ENCODE measurements at regions not wholly inside any gene's neighbourhood (a gene's known extent, or its start where the extent isn't known, plus 50 kb on each side); places are given as distances from the start of the nearest gene placed in this dataset.

DNA sequence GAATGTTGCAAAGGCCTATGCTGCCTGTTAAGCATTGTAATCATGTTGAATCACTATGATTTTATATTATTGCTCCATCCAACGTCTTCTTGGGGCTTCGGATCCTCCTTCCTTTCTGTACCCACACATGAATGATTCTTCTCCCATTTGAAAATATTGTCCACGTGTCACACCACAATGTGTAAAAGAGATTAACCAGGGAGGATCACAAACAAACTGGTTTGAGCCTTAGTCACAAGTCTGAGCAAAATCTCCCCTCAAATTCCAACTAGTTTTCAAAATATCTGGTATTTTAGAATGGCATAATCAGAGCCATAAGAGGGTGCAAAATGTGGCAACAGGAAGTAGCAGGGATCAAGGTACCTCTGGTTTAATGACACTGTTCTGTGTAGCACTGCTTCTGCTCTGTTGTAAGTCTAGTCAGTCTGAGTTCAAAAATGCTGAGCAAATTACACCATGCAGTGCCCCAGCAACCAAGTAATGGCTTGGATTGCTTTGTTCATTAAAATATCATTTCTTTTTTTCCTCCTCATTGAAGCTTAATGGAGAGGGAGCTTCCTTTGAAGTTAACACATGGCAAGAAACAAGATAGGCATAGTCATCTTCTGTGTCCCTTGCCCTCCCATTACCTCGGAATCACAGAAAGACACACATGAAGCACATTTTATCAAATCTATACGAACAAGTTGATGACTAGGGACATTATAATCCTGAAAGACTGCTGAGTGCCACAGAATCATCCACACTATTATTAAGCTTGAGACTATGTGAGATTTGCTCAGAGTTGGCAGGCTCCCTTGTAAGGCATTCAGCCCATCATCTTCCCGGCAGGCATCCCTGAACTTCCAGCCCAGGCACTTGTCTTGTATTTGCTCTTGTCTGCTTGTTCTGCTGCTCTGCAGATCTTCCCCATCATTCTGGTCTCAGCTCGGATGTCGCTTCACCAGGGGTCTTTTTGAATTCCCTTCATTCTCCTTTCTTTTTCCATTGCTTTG is 102.0 kb upstream of the PRLR start:
- no peak for TF ChIP-seq GATA2 (IDR thresholded peaks at IDR 0.05; ENCODE audit: low read depth, low read length)
- TF ChIP-seq GATA3 (IDR thresholded peaks at IDR 0.05; ENCODE audit: low read depth, low read length) = no peak

Data from SH-SY5Y (cell line).